Mesothelial cell of epicardium (in vitro differentiated cells): ENCODE measurements at regions not wholly inside any gene's neighbourhood (a gene's known extent, or its start where the extent isn't known, plus 50 kb on each side); places are given as distances from the start of the nearest gene placed in this dataset.

ENCODE experiments used
- DNase-seq, 2 experiments: peaks; one replicate each; pipeline ENCODE4 v3.0.0; 2021; ENCODE audit warnings: low spot score in 2 of 2; ENCODE audit not compliant: unreplicated experiment in 2 of 2
- H3K27ac Mint-ChIP-seq: 2 replicates; pipeline ENCODE4 v1.8.0; 2021; ENCODE audit warnings: mixed read lengths
- H3K27me3 Mint-ChIP-seq: 2 replicates; pipeline ENCODE4 v1.8.0; 2021; ENCODE audit warnings: low read depth, mixed read lengths
- H3K36me3 Mint-ChIP-seq: 2 replicates; pipeline ENCODE4 v1.8.0; 2021; ENCODE audit warnings: mixed read lengths
- H3K4me1 Mint-ChIP-seq: 2 replicates; pipeline ENCODE4 v1.8.0; 2021; ENCODE audit warnings: mixed read lengths
- H3K4me3 Mint-ChIP-seq: 2 replicates; pipeline ENCODE4 v1.8.0; 2021; ENCODE audit warnings: mild to moderate bottlenecking, moderate library complexity, mixed read lengths
- H3K9me3 Mint-ChIP-seq: 2 replicates; pipeline ENCODE4 v1.8.0; 2021; ENCODE audit warnings: mixed read lengths
- CTCF ChIP-seq: fragments of 200-600 bp; sonication (generic); IDR thresholded peaks from one replicate; pipeline ENCODE4 v1.5.0; 2021; ENCODE audit warnings: antibody characterized with exemption; ENCODE audit not compliant: unreplicated experiment

- Mint-ChIP-seq H3K36me3 (no peaks in the 10 kb centered on the region), H3K4me3 (no peak overlapping the region), H3K9me3 (peaks cover 9% of the 10 kb centered on the region), H3K27ac (peak overlapping the region; percentile 47), H3K4me1 (peaks cover 14% of the 10 kb centered on the region), H3K27me3 (no peaks in the 10 kb centered on the region)
- TF ChIP-seq CTCF = no peak
- no peak for DNase-seq
Observed at GRCh38 chr9:80732506-80732905, 956.8 kb downstream of the TLE1 start.

GRCh38 chr9:80720579-80720978 is 968.8 kb downstream of the TLE1 start:
- no peak for DNase-seq
- TF ChIP-seq CTCF = no peak
- Mint-ChIP-seq H3K36me3 (peaks cover 6% of the 10 kb centered on the region), H3K27me3 (no peaks in the 10 kb centered on the region), H3K4me1 (no peaks in the 10 kb centered on the region), H3K4me3 (no peak overlapping the region), H3K27ac (no peak overlapping the region), H3K9me3 (peaks cover 28% of the 10 kb centered on the region)

GRCh38 chr9:80707120-80707519 is 982.2 kb downstream of the TLE1 start:
- Mint-ChIP-seq H3K27me3 (no peaks in the 10 kb centered on the region), H3K9me3 (peaks cover 46% of the 10 kb centered on the region), H3K36me3 (peaks cover 6% of the 10 kb centered on the region), H3K27ac (no peak overlapping the region), H3K4me3 (no peak overlapping the region), H3K4me1 (no peaks in the 10 kb centered on the region)
- no peak for DNase-seq
- TF ChIP-seq CTCF = no peak

GRCh38 chr9:80701061-80701460 is 988.3 kb downstream of the TLE1 start:
- H3K27me3 Mint-ChIP-seq = no peaks in the 10 kb centered on the region
- no peak overlapping the region for H3K4me3 Mint-ChIP-seq
- peaks cover 11% of the 10 kb centered on the region for H3K9me3 Mint-ChIP-seq
- no peak for DNase-seq
- no peaks in the 10 kb centered on the region for H3K36me3 Mint-ChIP-seq
- H3K4me1 Mint-ChIP-seq = peaks cover 34% of the 10 kb centered on the region
- TF ChIP-seq CTCF = no peak
- no peak overlapping the region for H3K27ac Mint-ChIP-seq

GRCh38 chr9:80699511-80699998 is 989.8 kb downstream of the TLE1 start:
- Mint-ChIP-seq H3K9me3 (peaks cover 6% of the 10 kb centered on the region), H3K27me3 (no peaks in the 10 kb centered on the region), H3K27ac (peak overlapping the region; percentile 90), H3K4me3 (no peak overlapping the region), H3K36me3 (no peaks in the 10 kb centered on the region), H3K4me1 (peaks cover 36% of the 10 kb centered on the region)
- TF ChIP-seq CTCF = no peak
- no peak for DNase-seq

GRCh38 chr9:80698725-80699410 is 990.5 kb downstream of the TLE1 start:
- H3K9me3 Mint-ChIP-seq = peaks cover 6% of the 10 kb centered on the region
- H3K4me3 Mint-ChIP-seq = no peak overlapping the region
- DNase-seq = no peak
- H3K27ac Mint-ChIP-seq = peak overlapping the region; percentile 90
- H3K4me1 Mint-ChIP-seq = peaks cover 36% of the 10 kb centered on the region
- TF ChIP-seq CTCF = no peak
- H3K36me3 Mint-ChIP-seq = no peaks in the 10 kb centered on the region
- H3K27me3 Mint-ChIP-seq = no peaks in the 10 kb centered on the region
